Stimulated activated CD4-positive, alpha-beta T cell treated with anti-CD3 and anti-CD28 coated beads, Interleukin-1b, Interleukin-23, amount 100 ng/mL, for 4 hours (primary cell): ENCODE measurements at regions not wholly inside any gene's neighbourhood (a gene's known extent, or its start where the extent isn't known, plus 50 kb on each side); places are given as distances from the start of the nearest gene placed in this dataset.

Experiments
- DNase-seq, 2 donors: peaks; one replicate each; pipeline ENCODE4 v3.0.0-alpha.2; 2020; ENCODE audit warnings: low read depth in 2 of 2

GRCh38 chr2:196224756-196225155, 53.4 kb upstream of the STK17B start:
- no peak for DNase-seq

GRCh38 chr2:196225213-196225612, 53.8 kb upstream of the STK17B start:
- DNase-seq = no peak

- DNase-seq = no peak
These were observed 54.8 kb upstream of the STK17B start for GRCh38 chr2:196226058-196226706.

- no peak for DNase-seq
These were observed 55.3 kb upstream of the STK17B start for GRCh38 chr2:196226707-196227065.

- DNase-seq = no peak
These were observed 57.6 kb upstream of the STK17B start for GRCh38 chr2:196229013-196229412.

GRCh38 chr2:196230061-196230854, 58.9 kb upstream of the STK17B start:
- peak in 1 of 2 donors; percentile 34 for DNase-seq

- peak in 1 of 2 donors; percentile 37 for DNase-seq
These were observed 61.8 kb upstream of the STK17B start for GRCh38 chr2:196233021-196233804.

GRCh38 chr2:196233805-196234475, 62.6 kb upstream of the STK17B start:
- DNase-seq = no peak

GRCh38 chr2:196234672-196235071, 63.3 kb upstream of the STK17B start:
- DNase-seq = peak; percentile 36 to 39

GRCh38 chr2:196238836-196239380, 67.5 kb upstream of the STK17B start:
- no peak for DNase-seq

- DNase-seq = peak; percentile 35 to 62
These were observed 68.5 kb upstream of the STK17B start for GRCh38 chr2:196239622-196240587.

GRCh38 chr2:196241175-196241574, 69.8 kb upstream of the STK17B start:
- DNase-seq = no peak

GRCh38 chr2:196242131-196242620, 70.8 kb upstream of the STK17B start:
- DNase-seq = no peak

GRCh38 chr2:196244516-196244915, 73.1 kb upstream of the STK17B start:
- no peak for DNase-seq

GRCh38 chr2:196244966-196245365, 73.6 kb upstream of the STK17B start:
- no peak for DNase-seq

- DNase-seq = no peak
These were observed 74.2 kb upstream of the STK17B start for GRCh38 chr2:196245378-196246140.

- no peak for DNase-seq
These were observed 76.0 kb upstream of the STK17B start for GRCh38 chr2:196247114-196247975.

GRCh38 chr2:196247976-196248280, 76.5 kb upstream of the STK17B start:
- DNase-seq = no peak
